ENCODE measurements at regions not wholly inside any gene's neighbourhood (a gene's known extent, or its start where the extent isn't known, plus 50 kb on each side); places are given as distances from the start of the nearest gene placed in this dataset.

GRCh38 chr7:79723833-79724618 lies 270.6 kb upstream of the MAGI2 start:
- FAIRE-seq (peak; percentile 9), DNase-seq (ENCODE audit: low spot score) (no peak)

GRCh38 chr7:79722217-79722616 lies 268.8 kb upstream of the MAGI2 start:
- DNase-seq (ENCODE audit: low spot score) = no peak
- no peak for FAIRE-seq

GRCh38 chr7:79719216-79719615 lies 265.7 kb upstream of the MAGI2 start:
- FAIRE-seq = no peak
- DNase-seq (ENCODE audit: low spot score) = no peak

- DNase-seq (ENCODE audit: low spot score) = no peak
- FAIRE-seq = no peak
Observed at GRCh38 chr7:79716329-79716728, 262.9 kb upstream of the MAGI2 start.

GRCh38 chr7:79714081-79714480 lies 260.6 kb upstream of the MAGI2 start:
- DNase-seq (ENCODE audit: low spot score) (no peak), FAIRE-seq (no peak)

- no peak for FAIRE-seq
- no peak for DNase-seq (ENCODE audit: low spot score)
Observed at GRCh38 chr7:79713276-79713675, 259.8 kb upstream of the MAGI2 start.

GRCh38 chr7:79711660-79712059 lies 258.2 kb upstream of the MAGI2 start:
- FAIRE-seq (no peak), DNase-seq (ENCODE audit: low spot score) (no peak)

- peak; percentile 18 for DNase-seq (ENCODE audit: low spot score)
- FAIRE-seq = peak; percentile 20
Observed at GRCh38 chr7:79709574-79710409, 256.3 kb upstream of the MAGI2 start.

- DNase-seq (ENCODE audit: low spot score) (no peak), FAIRE-seq (peak; percentile 30)
Observed at GRCh38 chr7:79702116-79702515, 248.6 kb upstream of the MAGI2 start.

GRCh38 chr7:79692015-79692414 lies 238.5 kb upstream of the MAGI2 start:
- peak; percentile 35 for FAIRE-seq
- peak; percentile 49 for DNase-seq (ENCODE audit: low spot score)

GRCh38 chr7:79691074-79691473 lies 237.6 kb upstream of the MAGI2 start:
- FAIRE-seq (no peak), DNase-seq (ENCODE audit: low spot score) (no peak)

- DNase-seq (ENCODE audit: low spot score) (no peak), FAIRE-seq (no peak)
Observed at GRCh38 chr7:79684384-79684783, 230.9 kb upstream of the MAGI2 start.

- DNase-seq (ENCODE audit: low spot score) (no peak), FAIRE-seq (peak; percentile 69)
Observed at GRCh38 chr7:79683916-79684315, 230.4 kb upstream of the MAGI2 start.

GRCh38 chr7:79683185-79683890 lies 229.9 kb upstream of the MAGI2 start:
- FAIRE-seq = no peak
- DNase-seq (ENCODE audit: low spot score) = no peak

- DNase-seq (ENCODE audit: low spot score) (no peak), FAIRE-seq (no peak)
Observed at GRCh38 chr7:79681454-79681853, 228.0 kb upstream of the MAGI2 start.

GRCh38 chr7:79673969-79674368 lies 220.5 kb upstream of the MAGI2 start:
- FAIRE-seq = no peak

GRCh38 chr7:79673421-79673820 lies 220.0 kb upstream of the MAGI2 start:
- FAIRE-seq (no peak), DNase-seq (ENCODE audit: low spot score) (no peak)

More at GRCh38 chr7:79673969-79674368, 220.5 kb upstream of the MAGI2 start:
- no peak for DNase-seq (ENCODE audit: low spot score)

- no peak for DNase-seq (ENCODE audit: low spot score)
- FAIRE-seq = no peak
Observed at GRCh38 chr7:79668292-79668691, 214.8 kb upstream of the MAGI2 start.

- FAIRE-seq = no peak
Observed at GRCh38 chr7:79666472-79666871, 213.0 kb upstream of the MAGI2 start.

GRCh38 chr7:79664884-79665676 lies 211.6 kb upstream of the MAGI2 start:
- peak; percentile 70 for FAIRE-seq
- no peak for DNase-seq (ENCODE audit: low spot score)

More at GRCh38 chr7:79666472-79666871, 213.0 kb upstream of the MAGI2 start:
- DNase-seq (ENCODE audit: low spot score) = no peak

GRCh38 chr7:79658304-79658703 lies 204.8 kb upstream of the MAGI2 start:
- no peak for FAIRE-seq
- no peak for DNase-seq (ENCODE audit: low spot score)
